ENCODE measurements at regions not wholly inside any gene's neighbourhood (a gene's known extent, or its start where the extent isn't known, plus 50 kb on each side); places are given as distances from the start of the nearest gene placed in this dataset.

- Histone ChIP-seq H4K20me1 (ENCODE audit: control insufficient read depth, insufficient read depth) (no peaks in the 10 kb centered on the region), H3K4me1 (ENCODE audit: control insufficient read depth, insufficient read depth, low read length) (no peaks in the 10 kb centered on the region), H3K79me2 (ENCODE audit: control insufficient read depth, insufficient read depth, low read length) (no peaks in the 10 kb centered on the region), H3K9ac (ENCODE audit: control insufficient read depth, insufficient read depth, low read length) (no peak overlapping the region), H3K27ac (ENCODE audit: control insufficient read depth, insufficient read depth) (no peak overlapping the region), H3K9me3 (replicated peaks; ENCODE audit: control insufficient read depth, insufficient read depth, low read length) (no peaks in the 10 kb centered on the region; the same call in 2 of the 3 replicates), H3K4me3 (no peak overlapping the region), H3K36me3 (ENCODE audit: control insufficient read depth in 2 of 2, insufficient read depth in 2 of 2, low read length in 1 of 2) (no peaks in the 10 kb centered on the region), H2AFZ (ENCODE audit: control insufficient read depth, low read depth, low read length) (no peak overlapping the region), H3K27me3 (replicated peaks in 1 of 2; ENCODE audit: control insufficient read depth in 2 of 2, insufficient read depth in 2 of 2, low read length in 1 of 2) (no peaks in the 10 kb centered on the region), H3K4me2 (ENCODE audit: control insufficient read depth, insufficient read depth) (no peak overlapping the region)
- DNase-seq (ENCODE audit: low read depth, low spot score) (no peak), ATAC-seq (no peak), FAIRE-seq (no peak)
- intact Hi-C loops (cut with micrococcal nuclease; ENCODE audit: unreplicated experiment) (no loop called here), in situ Hi-C loops (cut with MboI) (no loop called here)
- ChIA-PET SMC1A (ENCODE audit: uncharacterized antibody, unreplicated experiment) (no interaction called here), POLR2A (no interaction called here), CTCF (no interaction called here), RAD21 (ENCODE audit: unreplicated experiment) (no interaction called here)
- 21% methylated on average over 8 of the region's 9 CpGs for WGBS (ENCODE audit: insufficient coverage, insufficient replicate concordance, low lambda C conversion rate, missing lambda C conversion rate)
- BruUV-seq (replicated peaks), result no TSS peak
- TF ChIP-seq HDAC6 (IDR thresholded peaks at IDR 0.05; ENCODE audit: unreplicated experiment), result no peak
- no peak for TF ChIP-seq BHLHE40 (IDR thresholded peaks at IDR 0.05; ENCODE audit: borderline replicate concordance in 1 of 2, low read depth in 2 of 2, low read length in 1 of 2)
- no peak for TF ChIP-seq ATF2 (IDR thresholded peaks at IDR 0.05; ENCODE audit: low read length)
- TF ChIP-seq ELK1 (IDR thresholded peaks at IDR 0.05; ENCODE audit: low read depth, low read length), result no peak
- no peak for TF ChIP-seq ZZZ3 (IDR thresholded peaks at IDR 0.05; ENCODE audit: control insufficient read depth, insufficient read length, low read depth)
- no peak for TF ChIP-seq BCLAF1 (IDR thresholded peaks at IDR 0.05)
- TF ChIP-seq EED (IDR thresholded peaks at IDR 0.05; ENCODE audit: low read depth), result no peak
- TF ChIP-seq CHD4 (IDR thresholded peaks at IDR 0.05), result no peak
- TF ChIP-seq ZNF384 (IDR thresholded peaks at IDR 0.05; ENCODE audit: borderline replicate concordance, low read depth, low read length), result no peak
- no peak for TF ChIP-seq SIN3A (IDR thresholded peaks at IDR 0.05; ENCODE audit: low read depth, low read length)
- no peak for TF ChIP-seq IRF5 (IDR thresholded peaks at IDR 0.05; ENCODE audit: borderline replicate concordance)
- no peak for TF ChIP-seq USF2 (IDR thresholded peaks at IDR 0.05; ENCODE audit: borderline replicate concordance, low read depth, low read length)
- TF ChIP-seq BCL11A (IDR thresholded peaks at IDR 0.05; ENCODE audit: low read depth, low read length), result no peak
- TF ChIP-seq CEBPZ (IDR thresholded peaks at IDR 0.05; ENCODE audit: low read depth, low read length), result no peak
These were observed 354.1 kb upstream of the IRX2 start for GRCh38 chr5:3105581-3105980.
